ENCODE measurements at regions not wholly inside any gene's neighbourhood (a gene's known extent, or its start where the extent isn't known, plus 50 kb on each side); places are given as distances from the start of the nearest gene placed in this dataset.

- Histone ChIP-seq H3K27ac (no peak overlapping the region), H3K4me3 (no peak overlapping the region), H3K36me3 (ENCODE audit: low read depth, missing control alignments) (no peaks in the 10 kb centered on the region), H3K27me3 (no peaks in the 10 kb centered on the region), H3K4me1 (no peaks in the 10 kb centered on the region), H3K9me3 (no peaks in the 10 kb centered on the region)
- 93 to 94% methylated on average over 2 of the region's 2 CpGs for WGBS, 2 donors
- no peak for DNase-seq
- intact Hi-C loops (cut with DNase I; ENCODE audit: low total_unique reads): no loop called here
- TF ChIP-seq POLR2A (IDR thresholded peaks at IDR 0.05): no peak
- TF ChIP-seq, protein P1, sequence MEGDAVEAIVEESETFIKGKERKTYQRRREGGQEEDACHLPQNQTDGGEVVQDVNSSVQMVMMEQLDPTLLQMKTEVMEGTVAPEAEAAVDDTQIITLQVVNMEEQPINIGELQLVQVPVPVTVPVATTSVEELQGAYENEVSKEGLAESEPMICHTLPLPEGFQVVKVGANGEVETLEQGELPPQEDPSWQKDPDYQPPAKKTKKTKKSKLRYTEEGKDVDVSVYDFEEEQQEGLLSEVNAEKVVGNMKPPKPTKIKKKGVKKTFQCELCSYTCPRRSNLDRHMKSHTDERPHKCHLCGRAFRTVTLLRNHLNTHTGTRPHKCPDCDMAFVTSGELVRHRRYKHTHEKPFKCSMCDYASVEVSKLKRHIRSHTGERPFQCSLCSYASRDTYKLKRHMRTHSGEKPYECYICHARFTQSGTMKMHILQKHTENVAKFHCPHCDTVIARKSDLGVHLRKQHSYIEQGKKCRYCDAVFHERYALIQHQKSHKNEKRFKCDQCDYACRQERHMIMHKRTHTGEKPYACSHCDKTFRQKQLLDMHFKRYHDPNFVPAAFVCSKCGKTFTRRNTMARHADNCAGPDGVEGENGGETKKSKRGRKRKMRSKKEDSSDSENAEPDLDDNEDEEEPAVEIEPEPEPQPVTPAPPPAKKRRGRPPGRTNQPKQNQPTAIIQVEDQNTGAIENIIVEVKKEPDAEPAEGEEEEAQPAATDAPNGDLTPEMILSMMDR (IDR thresholded peaks at IDR 0.05): no peak
Observed at GRCh38 chr18:41024792-41025191, 930.2 kb upstream of the PIK3C3 start.

DNA sequence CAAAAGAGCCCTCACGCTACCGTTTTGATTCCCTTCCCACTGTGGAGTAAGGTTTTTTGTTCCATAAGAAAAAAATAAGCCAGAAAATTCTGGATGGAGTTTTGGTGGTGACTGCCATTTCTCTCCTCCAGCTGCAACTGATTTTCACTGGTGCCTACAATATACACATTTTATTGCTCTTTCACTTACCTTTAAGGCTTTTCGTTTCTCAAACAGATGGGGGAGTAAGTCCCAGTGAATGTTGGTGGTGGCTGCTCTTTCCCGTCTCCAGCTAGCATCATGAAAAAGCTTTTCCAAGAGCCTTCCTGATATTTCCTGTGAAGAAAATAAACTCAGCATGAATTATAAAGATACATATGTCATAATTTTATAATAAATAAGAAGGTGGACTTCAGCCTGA is 932.5 kb upstream of the PIK3C3 start:
- WGBS, 2 donors: 63 to 68% methylated on average over 4 of the region's 4 CpGs
- DNase-seq: no peak
- Histone ChIP-seq H3K27me3 (no peaks in the 10 kb centered on the region), H3K4me1 (no peaks in the 10 kb centered on the region), H3K36me3 (ENCODE audit: low read depth, missing control alignments) (no peaks in the 10 kb centered on the region), H3K9me3 (no peaks in the 10 kb centered on the region), H3K4me3 (no peak overlapping the region), H3K27ac (no peak overlapping the region)
- TF ChIP-seq POLR2A (IDR thresholded peaks at IDR 0.05): no peak
- TF ChIP-seq, protein P1 (IDR thresholded peaks at IDR 0.05): no peak
- intact Hi-C loops (cut with DNase I; ENCODE audit: low total_unique reads): no loop called here

GRCh38 chr18:41021089-41021488 is 933.9 kb upstream of the PIK3C3 start:
- no peaks in the 10 kb centered on the region for H3K4me1 ChIP-seq
- no peak overlapping the region for H3K4me3 ChIP-seq
- no peaks in the 10 kb centered on the region for H3K9me3 ChIP-seq
- DNase-seq: no peak
- WGBS, 2 donors: 84 to 89% methylated on average over 3 of the region's 3 CpGs
- H3K36me3 ChIP-seq (ENCODE audit: low read depth, missing control alignments): no peaks in the 10 kb centered on the region
- H3K27ac ChIP-seq: no peak overlapping the region
- no peaks in the 10 kb centered on the region for H3K27me3 ChIP-seq
- intact Hi-C loops (cut with DNase I; ENCODE audit: low total_unique reads): no loop called here
- TF ChIP-seq POLR2A (IDR thresholded peaks at IDR 0.05): no peak
- TF ChIP-seq, protein P1 (IDR thresholded peaks at IDR 0.05): no peak

DNA sequence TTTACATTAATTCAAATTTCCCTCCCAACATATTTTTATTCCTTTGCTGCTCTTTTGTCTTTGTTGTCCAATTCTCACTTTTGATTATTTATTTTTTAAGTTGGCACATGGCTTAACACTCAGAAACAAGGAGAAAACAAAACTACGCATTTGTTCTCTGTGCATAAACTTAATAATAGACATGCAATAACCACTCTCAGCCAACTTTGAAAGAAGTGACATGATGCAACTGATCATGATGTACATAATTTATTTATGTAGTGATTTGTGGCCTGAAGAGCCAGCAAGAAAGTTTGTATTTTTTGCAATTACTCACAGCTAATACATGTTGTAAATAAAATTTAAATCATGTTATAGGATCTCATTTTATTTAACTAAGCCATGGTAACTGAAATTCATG is 942.8 kb upstream of the PIK3C3 start:
- Histone ChIP-seq H3K9me3 (no peaks in the 10 kb centered on the region), H3K4me1 (no peaks in the 10 kb centered on the region), H3K4me3 (no peak overlapping the region), H3K27me3 (no peaks in the 10 kb centered on the region), H3K36me3 (ENCODE audit: low read depth, missing control alignments) (no peaks in the 10 kb centered on the region), H3K27ac (no peak overlapping the region)
- 87 to 98% methylated on average over 1 of the region's 1 CpG for WGBS, 2 donors
- no peak for DNase-seq
- no peak for TF ChIP-seq POLR2A (IDR thresholded peaks at IDR 0.05)
- TF ChIP-seq, protein P1 (IDR thresholded peaks at IDR 0.05): no peak
- intact Hi-C loops (cut with DNase I; ENCODE audit: low total_unique reads): no loop called here

GRCh38 chr18:41009926-41010325 is 945.1 kb upstream of the PIK3C3 start:
- TF ChIP-seq, protein P1 (IDR thresholded peaks at IDR 0.05): no peak
- TF ChIP-seq POLR2A (IDR thresholded peaks at IDR 0.05): no peak
- Histone ChIP-seq H3K27me3 (no peaks in the 10 kb centered on the region), H3K4me1 (no peaks in the 10 kb centered on the region), H3K27ac (no peak overlapping the region), H3K9me3 (no peaks in the 10 kb centered on the region), H3K4me3 (no peak overlapping the region), H3K36me3 (ENCODE audit: low read depth, missing control alignments) (no peaks in the 10 kb centered on the region)
- WGBS, 2 donors: 92 to 96% methylated on average over 6 of the region's 6 CpGs
- intact Hi-C loops (cut with DNase I; ENCODE audit: low total_unique reads): no loop called here
- DNase-seq: no peak

Measured in testis (tissue), 2 donors.